ENCODE measurements at regions not wholly inside any gene's neighbourhood (a gene's known extent, or its start where the extent isn't known, plus 50 kb on each side); places are given as distances from the start of the nearest gene placed in this dataset.

GRCh38 chr5:133756756-133757155, 144.4 kb upstream of the FSTL4 start (continued):
- TF ChIP-seq E2F8 (IDR thresholded peaks at IDR 0.05; ENCODE audit: low read depth, partially characterized antibody) = no peak

- ChIA-PET CTCF (interaction anchor here (1.1 to 8.8 kb wide), 9 partner anchors 12 to 224 kb away, joined by 3 to 156 read pairs (median 6); no protein-coding TSS in a partner anchor), RAD21 (ENCODE audit: unreplicated experiment) (interaction anchor here (1.3 to 3.8 kb wide), 5 partner anchors 57 to 181 kb away, joined by 3 to 43 read pairs (median 4); no protein-coding TSS in a partner anchor), SMC1A (ENCODE audit: uncharacterized antibody, unreplicated experiment) (interaction anchor here (0.7 to 4.2 kb wide), 8 partner anchors 9 to 196 kb away, joined by 3 to 51 read pairs (median 6); no protein-coding TSS in a partner anchor), POLR2A (no interaction called here)
- in situ Hi-C loops (cut with MboI) (no loop called here), intact Hi-C loops (cut with micrococcal nuclease; ENCODE audit: unreplicated experiment) (no loop called here)
- no peak overlapping the region for H3K4me2 ChIP-seq (ENCODE audit: control insufficient read depth, insufficient read depth)
- ATAC-seq (no peak), DNase-seq (ENCODE audit: low read depth, low spot score) (no peak), FAIRE-seq (no peak)
- no peaks in the 10 kb centered on the region for H3K9me3 ChIP-seq (replicated peaks; ENCODE audit: control insufficient read depth, insufficient read depth, low read length)
- H3K36me3 ChIP-seq (ENCODE audit: control insufficient read depth in 2 of 2, insufficient read depth in 2 of 2, low read length in 1 of 2) = no peaks in the 10 kb centered on the region
- no peaks in the 10 kb centered on the region for H3K79me2 ChIP-seq (ENCODE audit: control insufficient read depth, insufficient read depth, low read length)
- no peaks in the 10 kb centered on the region for H3K4me1 ChIP-seq (ENCODE audit: control insufficient read depth, insufficient read depth, low read length)
- no peak overlapping the region for H3K9ac ChIP-seq (ENCODE audit: control insufficient read depth, insufficient read depth, low read length)
- TF ChIP-seq E2F8 (IDR thresholded peaks at IDR 0.05; ENCODE audit: low read depth, partially characterized antibody) = no peak
- BruUV-seq (replicated peaks) = no TSS peak
- H4K20me1 ChIP-seq (ENCODE audit: control insufficient read depth, insufficient read depth) = no peaks in the 10 kb centered on the region
- no peak overlapping the region for H3K4me3 ChIP-seq
- 25% methylated on average over 3 of the region's 3 CpGs for WGBS (ENCODE audit: insufficient coverage, insufficient replicate concordance, low lambda C conversion rate, missing lambda C conversion rate)
- no peaks in the 10 kb centered on the region; a peak in 3 of 4 replicates for H3K27me3 ChIP-seq (replicated peaks in 1 of 2; ENCODE audit: control insufficient read depth in 2 of 2, insufficient read depth in 2 of 2, low read length in 1 of 2)
- H2AFZ ChIP-seq (ENCODE audit: control insufficient read depth, low read depth, low read length) = no peak overlapping the region
- no peak overlapping the region for H3K27ac ChIP-seq (ENCODE audit: control insufficient read depth, insufficient read depth)
Observed at GRCh38 chr5:133756036-133756435, 143.7 kb upstream of the FSTL4 start.
